Panc1 (cell line): ENCODE measurements at regions not wholly inside any gene's neighbourhood (a gene's known extent, or its start where the extent isn't known, plus 50 kb on each side); places are given as distances from the start of the nearest gene placed in this dataset.

Source experiments
- SIN3A ChIP-seq: IDR thresholded peaks from 2 replicates; pipeline ENCODE4 v1.6.1; 2012; ENCODE audit warnings: low read depth, mild to moderate bottlenecking, low read length, moderate library complexity, borderline replicate concordance; ENCODE audit not compliant: insufficient read depth
- TF ChIP-seq, protein P1 (sequence below): fragments of 450-650 bp; IDR thresholded peaks from 2 replicates; pipeline ENCODE4 v1.5.1; 2017; ENCODE audit warnings: mild to moderate bottlenecking

DNA sequence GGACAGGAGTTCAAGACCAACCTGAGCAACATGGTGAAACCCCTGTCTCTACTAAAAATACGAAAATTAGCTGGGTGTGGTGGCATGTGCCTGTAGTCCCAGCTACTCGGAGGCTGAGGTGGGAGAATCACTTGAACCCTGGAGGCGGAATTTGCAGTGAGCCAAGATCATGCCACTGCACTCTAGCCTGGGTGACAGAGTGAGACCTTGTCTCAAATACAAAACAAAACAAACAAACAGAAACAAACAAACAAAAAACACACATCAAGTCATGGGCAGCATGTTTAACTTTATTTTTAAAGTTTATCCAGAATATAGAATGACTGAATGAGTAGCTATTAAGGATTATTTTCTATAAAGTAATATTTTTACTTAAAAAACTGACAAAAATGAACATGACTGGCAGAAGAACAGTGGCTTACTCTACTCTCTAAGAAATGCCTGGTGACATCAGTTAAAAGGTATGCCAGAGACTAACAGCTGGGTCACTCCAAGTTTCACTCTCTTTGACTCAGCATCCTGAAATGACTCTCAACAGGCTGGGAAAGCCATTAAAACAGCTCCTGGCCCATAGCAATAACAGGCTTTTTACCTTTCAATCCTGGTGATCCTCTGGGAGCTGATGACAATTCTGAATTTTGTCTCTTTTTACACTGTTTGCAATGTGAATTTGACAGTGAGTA is 66.1 kb upstream of the FOXN2 start:
- TF ChIP-seq, protein P1, sequence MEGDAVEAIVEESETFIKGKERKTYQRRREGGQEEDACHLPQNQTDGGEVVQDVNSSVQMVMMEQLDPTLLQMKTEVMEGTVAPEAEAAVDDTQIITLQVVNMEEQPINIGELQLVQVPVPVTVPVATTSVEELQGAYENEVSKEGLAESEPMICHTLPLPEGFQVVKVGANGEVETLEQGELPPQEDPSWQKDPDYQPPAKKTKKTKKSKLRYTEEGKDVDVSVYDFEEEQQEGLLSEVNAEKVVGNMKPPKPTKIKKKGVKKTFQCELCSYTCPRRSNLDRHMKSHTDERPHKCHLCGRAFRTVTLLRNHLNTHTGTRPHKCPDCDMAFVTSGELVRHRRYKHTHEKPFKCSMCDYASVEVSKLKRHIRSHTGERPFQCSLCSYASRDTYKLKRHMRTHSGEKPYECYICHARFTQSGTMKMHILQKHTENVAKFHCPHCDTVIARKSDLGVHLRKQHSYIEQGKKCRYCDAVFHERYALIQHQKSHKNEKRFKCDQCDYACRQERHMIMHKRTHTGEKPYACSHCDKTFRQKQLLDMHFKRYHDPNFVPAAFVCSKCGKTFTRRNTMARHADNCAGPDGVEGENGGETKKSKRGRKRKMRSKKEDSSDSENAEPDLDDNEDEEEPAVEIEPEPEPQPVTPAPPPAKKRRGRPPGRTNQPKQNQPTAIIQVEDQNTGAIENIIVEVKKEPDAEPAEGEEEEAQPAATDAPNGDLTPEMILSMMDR = no peak
- no peak for TF ChIP-seq SIN3A
